Lower leg skin (tissue), 4 donors: ENCODE measurements at regions not wholly inside any gene's neighbourhood (a gene's known extent, or its start where the extent isn't known, plus 50 kb on each side); places are given as distances from the start of the nearest gene placed in this dataset.

Source experiments
- DNase-seq, 2 donors: peaks; one replicate each; pipeline ENCODE4 v3.0.0-alpha.2; 2019; ENCODE audit warnings: low spot score in 2 of 2
- H3K4me3 ChIP-seq: fragments of 200-600 bp; sonication (generic); 2 replicates; pipeline ENCODE4 v1.5.1; 2017; ENCODE audit warnings: mild to moderate bottlenecking, low read depth; ENCODE audit not compliant: poor library complexity, severe bottlenecking
- POLR2A ChIP-seq, 2 donors: fragments of 450-650 bp; IDR thresholded peaks; one replicate each; pipeline ENCODE4 v1.6.1; 2016 to 2017; ENCODE audit warnings: antibody characterized with exemption in 2 of 2, mild to moderate bottlenecking in 1 of 2, moderate library complexity in 1 of 2
- WGBS, 2 donors: methylation state at CpG; one replicate each; pipeline ENCODE4 v1.1.5; 2018; 5-methylcytosine and 5-hydroxymethylcytosine counted together
- intact Hi-C: fragments of 100-400 bp; cut with DNase I; formaldehyde crosslinking; loops from one replicate; pipeline ENCODE4 v1.15.0; 2023; ENCODE audit warnings: low total_unique reads
- TF ChIP-seq, protein P1 (sequence below), 3 donors: fragments of 450-650 bp; IDR thresholded peaks; one replicate each; pipeline ENCODE4 v1.5.1; 2016; ENCODE audit warnings: antibody characterized with exemption in 3 of 3, mild to moderate bottlenecking in 3 of 3, moderate library complexity in 2 of 3

DNA sequence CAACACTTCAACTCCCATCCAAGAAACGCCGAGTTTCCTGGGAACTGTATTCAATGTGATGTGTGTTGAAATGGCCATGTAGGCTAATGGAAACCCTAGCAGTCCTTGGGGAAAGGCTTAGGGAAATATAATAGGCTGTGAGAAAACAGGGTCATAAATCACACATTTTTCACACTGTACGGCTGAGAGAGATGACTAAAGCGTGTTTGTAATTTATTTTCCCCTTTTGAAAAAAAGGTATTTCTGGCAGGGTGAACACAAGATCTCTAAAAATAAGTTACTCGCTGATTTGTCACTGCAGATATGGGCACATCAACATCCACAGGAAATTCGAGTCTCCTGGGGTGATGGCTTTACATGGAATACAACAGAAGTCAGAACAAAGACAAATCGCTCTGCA, 109.6 kb upstream of the ST6GAL2 start:
- DNase-seq, result no peak
- WGBS, 2 donors, result 9 to 10% methylated on average over 7 of the region's 7 CpGs
- intact Hi-C loops, result no loop called here
- TF ChIP-seq, protein P1, sequence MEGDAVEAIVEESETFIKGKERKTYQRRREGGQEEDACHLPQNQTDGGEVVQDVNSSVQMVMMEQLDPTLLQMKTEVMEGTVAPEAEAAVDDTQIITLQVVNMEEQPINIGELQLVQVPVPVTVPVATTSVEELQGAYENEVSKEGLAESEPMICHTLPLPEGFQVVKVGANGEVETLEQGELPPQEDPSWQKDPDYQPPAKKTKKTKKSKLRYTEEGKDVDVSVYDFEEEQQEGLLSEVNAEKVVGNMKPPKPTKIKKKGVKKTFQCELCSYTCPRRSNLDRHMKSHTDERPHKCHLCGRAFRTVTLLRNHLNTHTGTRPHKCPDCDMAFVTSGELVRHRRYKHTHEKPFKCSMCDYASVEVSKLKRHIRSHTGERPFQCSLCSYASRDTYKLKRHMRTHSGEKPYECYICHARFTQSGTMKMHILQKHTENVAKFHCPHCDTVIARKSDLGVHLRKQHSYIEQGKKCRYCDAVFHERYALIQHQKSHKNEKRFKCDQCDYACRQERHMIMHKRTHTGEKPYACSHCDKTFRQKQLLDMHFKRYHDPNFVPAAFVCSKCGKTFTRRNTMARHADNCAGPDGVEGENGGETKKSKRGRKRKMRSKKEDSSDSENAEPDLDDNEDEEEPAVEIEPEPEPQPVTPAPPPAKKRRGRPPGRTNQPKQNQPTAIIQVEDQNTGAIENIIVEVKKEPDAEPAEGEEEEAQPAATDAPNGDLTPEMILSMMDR (IDR thresholded peaks at IDR 0.05), result no peak
- no peak for TF ChIP-seq POLR2A (IDR thresholded peaks at IDR 0.05)
- H3K4me3 ChIP-seq, result no peak overlapping the region

DNA sequence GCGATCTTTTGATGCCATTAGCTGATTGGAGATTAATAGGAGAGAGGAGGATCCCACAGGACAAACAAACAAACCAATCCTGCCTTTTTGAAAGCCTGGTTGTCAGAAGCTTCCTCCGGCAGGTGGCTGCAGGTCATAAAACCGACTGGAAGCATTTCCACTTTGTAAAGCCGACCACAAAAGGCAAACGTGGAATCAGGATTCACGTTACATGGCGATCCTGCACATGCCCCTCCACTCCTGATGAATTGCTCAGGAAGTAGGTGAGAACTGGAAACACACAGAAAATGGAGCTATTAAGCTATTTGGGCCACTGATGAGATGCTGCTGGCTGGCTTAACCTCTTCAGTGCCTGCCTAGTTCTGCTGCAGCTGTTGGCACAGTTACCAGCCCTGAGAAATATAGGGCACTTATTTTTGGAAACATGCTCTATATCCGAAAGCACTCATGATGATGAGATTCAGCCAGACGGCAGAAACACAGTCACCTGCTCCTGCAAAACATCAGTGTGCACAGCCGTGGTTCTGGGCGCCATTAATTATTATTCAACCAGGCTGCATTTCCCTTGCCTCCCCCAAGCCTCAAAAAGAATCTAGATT, 110.3 kb upstream of the ST6GAL2 start:
- no peak overlapping the region for H3K4me3 ChIP-seq
- no peak for TF ChIP-seq POLR2A (IDR thresholded peaks at IDR 0.05)
- TF ChIP-seq, protein P1 (IDR thresholded peaks at IDR 0.05), result no peak
- 28 to 33% methylated on average over 11 of the region's 11 CpGs for WGBS, 2 donors
- intact Hi-C loops, result no loop called here
- no peak for DNase-seq

DNA sequence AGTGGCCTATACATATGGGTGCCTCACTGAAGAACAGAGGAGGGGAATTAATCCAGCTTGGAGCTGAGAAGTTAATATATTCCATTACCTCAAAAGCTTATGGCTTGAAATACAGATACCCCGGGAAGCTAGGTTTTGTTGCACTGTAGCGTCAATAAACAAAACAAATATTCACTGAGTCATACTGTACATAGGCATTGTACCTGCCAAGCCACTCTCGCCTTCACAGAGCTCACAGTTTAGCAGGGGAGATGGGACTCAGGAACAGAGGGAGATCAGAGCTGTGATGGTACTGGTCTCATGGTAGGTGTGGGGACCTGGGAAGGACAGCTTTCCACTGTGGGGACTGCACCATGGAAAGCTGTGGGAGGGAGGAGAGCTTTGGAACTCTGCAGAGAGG, 111.2 kb upstream of the ST6GAL2 start:
- WGBS, 2 donors, result 82 to 86% methylated on average over 3 of the region's 3 CpGs
- DNase-seq, result no peak

DNA sequence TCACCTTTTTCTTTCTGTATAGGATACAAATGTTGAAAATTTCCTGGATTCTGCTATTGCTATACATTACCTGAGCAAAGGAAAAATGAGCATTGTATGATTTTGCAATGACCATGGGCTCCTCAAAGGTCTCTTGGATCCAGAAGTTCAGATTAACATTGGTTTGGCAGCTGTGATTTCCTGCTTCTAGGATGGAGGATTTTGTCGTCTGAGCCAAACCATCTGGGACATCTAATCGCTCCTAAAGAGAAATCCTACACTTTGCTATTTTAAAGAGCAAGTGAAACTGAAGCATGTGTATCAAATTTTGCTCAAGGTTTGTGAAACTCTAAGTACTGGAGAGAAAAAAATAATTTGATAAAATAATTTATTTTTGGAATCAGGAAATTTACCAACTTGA, 115.1 kb upstream of the ST6GAL2 start:
- intact Hi-C loops, result no loop called here
- WGBS, 2 donors, result 44 to 50% methylated on average over 2 of the region's 2 CpGs
- no peak overlapping the region for H3K4me3 ChIP-seq
- TF ChIP-seq, protein P1 (IDR thresholded peaks at IDR 0.05), result no peak
- TF ChIP-seq POLR2A (IDR thresholded peaks at IDR 0.05), result no peak
- DNase-seq, result no peak

More for the DNA sequence above, 111.2 kb upstream of the ST6GAL2 start:
- intact Hi-C loops, result no loop called here
- TF ChIP-seq, protein P1 (IDR thresholded peaks at IDR 0.05), result no peak
- no peak for TF ChIP-seq POLR2A (IDR thresholded peaks at IDR 0.05)
- H3K4me3 ChIP-seq, result no peak overlapping the region

DNA sequence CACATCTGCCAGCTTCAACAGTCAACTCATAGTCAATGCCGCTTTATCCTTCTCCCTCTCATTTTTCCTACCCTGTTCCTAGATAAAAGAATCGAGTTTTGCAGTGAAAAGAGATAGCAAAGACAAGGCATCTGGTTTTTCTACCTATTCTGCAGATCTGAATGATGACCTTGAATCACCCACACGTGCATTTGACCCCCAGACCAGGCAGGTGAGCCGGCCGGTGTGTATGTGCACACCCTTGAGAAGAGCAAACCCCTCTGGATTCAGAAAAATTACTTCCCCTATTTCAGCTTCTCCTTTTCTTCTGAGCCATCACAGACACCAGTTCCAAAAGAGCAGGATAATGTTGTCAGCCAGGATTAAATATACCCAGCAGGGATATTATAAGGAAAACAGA, 115.6 kb upstream of the ST6GAL2 start:
- no peak for DNase-seq
- intact Hi-C loops, result no loop called here
- H3K4me3 ChIP-seq, result no peak overlapping the region
- TF ChIP-seq POLR2A (IDR thresholded peaks at IDR 0.05), result no peak
- TF ChIP-seq, protein P1 (IDR thresholded peaks at IDR 0.05), result no peak
- 75 to 83% methylated on average over 5 of the region's 5 CpGs for WGBS, 2 donors
